Daoy (cell line): ENCODE measurements at regions not wholly inside any gene's neighbourhood (a gene's known extent, or its start where the extent isn't known, plus 50 kb on each side); places are given as distances from the start of the nearest gene placed in this dataset.
"Not testable (repeated sequence)": the region's sequence is repeated elsewhere in the genome, so short reads cannot be mapped to it uniquely, and the experiment has no call there.

Experiments used
- DNase-seq: peaks from one replicate; pipeline ENCODE4 v3.0.0-alpha.2; 2015; ENCODE audit warnings: low read depth

- no peak for DNase-seq
These were observed 173.9 kb downstream of the DUSP10 start for GRCh38 chr1:221567859-221568507.

DNA sequence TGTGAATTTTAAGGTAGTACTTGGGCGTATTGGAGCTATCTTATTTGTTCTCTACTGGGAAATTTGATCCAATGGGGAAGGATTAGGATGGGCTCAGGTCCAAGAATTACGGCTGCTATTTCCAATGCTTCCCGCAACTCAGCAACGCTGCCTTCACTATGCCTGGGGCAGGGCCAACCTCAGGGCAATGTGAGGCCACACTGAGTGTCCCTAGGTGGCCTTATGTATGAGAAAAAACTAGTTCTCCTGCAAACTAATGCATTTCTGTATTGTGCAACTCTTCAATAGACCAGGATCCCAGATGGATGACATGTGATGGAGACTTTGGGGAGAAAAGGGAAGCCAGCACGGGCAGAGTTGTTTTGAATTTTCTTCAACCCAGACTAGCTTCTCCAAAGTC is 168.1 kb downstream of the DUSP10 start:
- no peak for DNase-seq

GRCh38 chr1:221574529-221574928 is 167.4 kb downstream of the DUSP10 start:
- no peak for DNase-seq

- DNase-seq: no peak
These were observed 166.3 kb downstream of the DUSP10 start for GRCh38 chr1:221575605-221576004.

- DNase-seq: peak; percentile 4
These were observed 165.6 kb downstream of the DUSP10 start for GRCh38 chr1:221576268-221576667.

- DNase-seq: no peak
These were observed 158.4 kb downstream of the DUSP10 start for GRCh38 chr1:221583465-221583864.

GRCh38 chr1:221587013-221587412 is 154.9 kb downstream of the DUSP10 start:
- DNase-seq: not testable (repeated sequence)

GRCh38 chr1:221591250-221591649 is 150.6 kb downstream of the DUSP10 start:
- DNase-seq: not testable (repeated sequence)

GRCh38 chr1:221594576-221594975 is 147.3 kb downstream of the DUSP10 start:
- no peak for DNase-seq

DNA sequence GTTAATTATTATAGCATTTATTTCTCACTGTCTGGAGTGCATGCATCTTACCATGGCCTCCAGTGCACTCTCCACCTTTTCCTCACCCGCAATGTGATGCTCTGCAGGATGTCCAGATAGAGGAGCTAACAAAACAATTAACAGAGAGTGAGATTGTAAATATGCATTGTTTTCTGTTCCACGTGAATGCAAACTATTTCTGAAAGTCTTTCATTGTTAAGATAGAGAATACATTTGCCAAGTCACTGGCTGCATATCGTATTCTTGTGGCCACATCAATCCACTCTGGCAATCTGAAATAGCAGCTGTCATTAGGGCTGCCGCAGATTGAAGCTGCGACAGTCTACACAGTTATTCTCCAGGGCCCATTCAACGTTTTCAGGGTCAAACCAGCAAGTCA is 143.8 kb downstream of the DUSP10 start:
- DNase-seq: no peak

DNA sequence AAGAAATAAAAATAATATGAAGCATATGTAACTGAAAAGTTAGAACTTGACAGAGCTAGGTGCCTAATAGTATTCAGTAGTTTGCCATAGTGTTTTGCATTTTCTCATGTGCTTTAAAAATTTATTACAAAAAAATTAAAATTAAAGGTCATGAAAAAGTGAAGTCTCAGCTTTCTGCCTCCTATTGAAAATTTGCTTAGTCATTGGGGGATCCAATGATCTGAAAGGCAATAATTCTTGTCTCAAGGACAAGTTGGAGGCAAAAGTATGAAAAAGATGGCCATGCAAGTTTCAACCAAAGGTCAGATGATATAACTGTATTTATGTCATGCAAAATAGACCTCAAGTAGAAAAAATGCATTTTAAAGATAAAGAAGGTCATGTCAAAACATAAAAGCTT is 140.7 kb downstream of the DUSP10 start:
- no peak for DNase-seq

DNA sequence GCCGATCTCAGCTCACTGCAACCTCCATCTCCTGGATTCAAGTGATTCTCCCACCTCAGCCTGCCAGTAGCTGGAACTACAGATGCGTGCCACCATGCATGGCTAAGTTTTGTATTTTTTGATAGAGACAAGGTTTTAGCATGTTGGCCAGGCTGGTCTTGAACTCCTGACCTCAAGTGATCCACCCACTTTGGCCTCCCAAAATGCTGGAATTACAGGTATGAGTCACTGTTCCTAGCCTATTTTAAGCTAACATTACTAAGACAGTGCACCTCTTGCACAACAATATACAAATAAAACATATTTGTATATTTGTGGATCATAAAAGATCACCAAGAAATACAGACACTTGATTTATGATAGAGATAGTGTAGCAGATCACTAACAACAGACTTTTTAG is 139.1 kb downstream of the DUSP10 start:
- no peak for DNase-seq

GRCh38 chr1:221604390-221604789 is 137.5 kb downstream of the DUSP10 start:
- not testable (repeated sequence) for DNase-seq

GRCh38 chr1:221604948-221605347 is 136.9 kb downstream of the DUSP10 start:
- no peak for DNase-seq

GRCh38 chr1:221605569-221605968 is 136.3 kb downstream of the DUSP10 start:
- no peak for DNase-seq

GRCh38 chr1:221606256-221606655 is 135.6 kb downstream of the DUSP10 start:
- DNase-seq: no peak

DNA sequence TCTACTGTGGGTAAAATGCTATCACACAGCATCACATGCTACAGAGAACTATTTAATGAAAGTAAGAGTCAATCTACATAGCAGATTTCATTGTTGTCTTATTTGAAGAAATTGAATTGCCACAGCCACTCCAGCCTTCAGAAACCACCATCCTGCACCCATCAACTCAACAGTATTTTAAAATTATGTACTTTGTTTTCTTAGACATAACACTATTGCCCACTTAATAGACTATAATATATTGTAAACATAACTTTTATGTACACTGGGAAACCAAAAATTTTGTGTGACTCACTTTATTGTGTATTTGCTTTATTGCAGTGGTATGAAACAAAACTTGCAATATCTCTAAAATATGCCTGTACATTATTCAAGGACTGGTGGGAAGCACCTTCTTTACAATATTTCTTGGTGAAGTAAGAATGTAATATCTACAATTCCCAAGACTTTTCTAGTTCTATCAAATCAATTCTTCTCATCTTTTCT is 133.0 kb downstream of the DUSP10 start:
- DNase-seq: no peak

GRCh38 chr1:221611656-221612046 is 130.2 kb downstream of the DUSP10 start:
- DNase-seq: no peak

DNA sequence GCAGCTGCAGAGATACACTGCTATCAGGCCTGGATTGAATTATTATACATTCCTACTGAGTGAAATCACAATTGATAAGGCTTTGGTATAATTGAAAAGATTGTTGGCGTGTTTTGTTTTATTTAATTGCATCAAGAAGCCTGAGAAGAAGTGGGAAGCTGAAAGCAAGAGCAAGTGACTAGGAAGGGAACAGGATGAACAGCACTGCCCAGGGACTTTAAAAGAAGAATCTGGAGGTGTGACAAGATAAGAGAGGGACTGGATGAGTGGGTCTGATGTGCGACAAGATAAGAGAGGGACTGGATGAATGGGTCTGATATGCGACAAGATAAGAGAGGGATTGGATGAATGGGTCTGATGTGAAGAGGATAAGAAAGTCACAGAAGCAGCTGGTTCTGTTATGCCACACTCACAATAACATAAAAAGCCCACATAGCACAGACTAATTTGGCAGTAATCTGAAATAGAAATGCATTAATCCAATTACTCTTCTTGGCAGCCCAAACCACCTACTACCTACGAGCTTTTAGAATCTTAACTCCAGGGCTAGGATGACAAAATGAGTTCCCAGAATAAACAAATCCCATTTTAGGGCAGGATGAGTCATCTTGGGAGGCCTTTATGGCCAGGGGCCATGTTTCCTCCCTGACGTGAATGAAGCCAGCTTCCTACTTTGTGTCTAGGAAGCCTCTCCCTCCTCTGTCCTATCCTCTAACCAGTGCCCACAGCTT is 129.7 kb downstream of the DUSP10 start:
- DNase-seq: peak; percentile 86

DNA sequence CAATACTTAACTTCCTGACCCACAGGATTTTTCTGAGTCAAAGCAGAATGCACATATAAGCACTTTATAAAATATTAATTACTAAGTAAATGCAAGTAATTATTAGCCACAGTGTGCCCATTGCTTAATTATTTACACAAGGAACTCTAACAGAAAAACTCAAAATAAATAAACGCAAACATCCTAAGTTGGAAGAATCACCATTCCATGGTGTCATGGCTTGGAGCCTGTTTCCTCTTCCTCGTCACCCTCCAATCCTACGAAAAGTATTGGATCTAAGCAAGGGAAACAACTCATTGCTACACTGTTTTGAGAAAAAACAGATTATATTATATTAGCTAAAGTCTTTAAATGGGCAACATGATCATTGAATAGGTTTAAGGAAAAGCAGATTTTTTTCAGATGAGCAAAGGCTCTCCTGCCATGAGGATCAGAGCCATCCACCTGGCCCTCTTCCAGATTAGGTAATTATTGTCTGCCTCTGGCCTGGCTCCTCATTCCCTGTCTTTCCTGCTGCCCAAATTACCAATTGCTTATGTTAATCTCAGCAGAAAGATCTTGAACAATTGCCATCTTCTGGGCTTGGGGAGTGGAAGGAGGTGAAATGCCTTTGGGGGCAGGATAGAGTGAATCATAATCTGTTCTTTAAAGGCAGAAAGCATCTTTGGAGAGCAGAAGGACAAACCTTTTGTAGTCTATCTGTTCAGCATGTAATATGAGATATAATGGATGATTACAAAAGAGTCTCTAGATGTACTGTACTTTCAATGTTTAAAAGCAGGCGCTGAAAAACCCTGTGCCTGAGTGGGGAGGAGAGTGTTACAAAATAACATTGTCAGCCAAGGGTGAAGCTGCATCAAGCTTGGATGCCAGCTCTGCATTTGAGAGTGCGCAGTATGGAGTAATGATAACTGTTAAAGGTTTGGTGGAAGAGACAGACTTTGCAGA is 121.2 kb downstream of the DUSP10 start:
- no peak for DNase-seq

- DNase-seq: no peak
These were observed 120.2 kb downstream of the DUSP10 start for GRCh38 chr1:221621683-221622082.

DNA sequence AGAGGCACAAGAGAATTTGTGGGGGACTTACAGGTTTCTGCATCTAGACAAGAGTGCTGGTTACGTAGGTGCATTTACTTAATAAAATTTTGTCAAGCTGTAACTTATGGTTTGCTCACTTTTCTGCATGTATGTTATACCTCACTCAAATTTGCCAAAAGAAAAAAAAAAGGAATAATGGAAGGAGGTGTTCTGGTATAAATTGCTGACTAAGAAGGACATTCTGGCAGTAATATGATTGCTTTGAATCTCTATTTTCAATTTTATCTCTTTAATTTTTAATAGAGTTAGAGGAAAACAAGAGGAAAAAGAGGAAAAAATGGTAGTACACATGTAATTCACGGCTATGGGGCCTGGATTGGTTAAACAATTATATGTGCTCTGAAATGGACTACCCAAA is 119.5 kb downstream of the DUSP10 start:
- no peak for DNase-seq
